GM19463 (cell line): ENCODE measurements at regions not wholly inside any gene's neighbourhood (a gene's known extent, or its start where the extent isn't known, plus 50 kb on each side); places are given as distances from the start of the nearest gene placed in this dataset.
"Not testable (repeated sequence)": the region's sequence is repeated elsewhere in the genome, so short reads cannot be mapped to it uniquely, and the experiment has no call there.

Experiments used
- ATAC-seq: cut with Tn5 transposase; IDR thresholded peaks from one replicate; pipeline ENCODE4 v1.9.1; 2021; ENCODE audit warnings: mild to moderate bottlenecking, moderate library complexity; ENCODE audit not compliant: unreplicated experiment

DNA sequence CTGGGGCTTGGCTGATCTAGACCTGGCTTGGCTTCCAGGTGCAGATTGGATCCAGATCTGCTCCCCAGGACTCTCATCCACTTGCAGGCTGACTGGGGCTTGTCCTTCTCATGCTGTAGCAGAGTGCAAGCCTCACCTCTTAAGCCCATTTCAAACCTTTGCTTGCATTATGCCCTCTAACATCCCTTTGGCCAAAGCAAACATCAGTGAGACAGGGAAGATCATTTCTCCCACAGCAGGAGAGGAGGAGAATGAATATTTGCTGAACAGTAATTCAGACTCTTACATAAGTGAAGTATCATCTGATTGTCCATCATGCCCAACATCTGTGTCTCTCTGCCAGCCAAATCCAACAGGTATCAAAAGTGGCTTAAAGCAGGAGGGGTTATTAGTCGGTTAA is 194.9 kb downstream of the C9orf152 start:
- no peak for ATAC-seq

GRCh38 chr9:110015759-110016158 is 192.2 kb downstream of the C9orf152 start:
- ATAC-seq = no peak

GRCh38 chr9:110016340-110016739 is 191.6 kb downstream of the C9orf152 start:
- no peak for ATAC-seq

- not testable (repeated sequence) for ATAC-seq
Measured at GRCh38 chr9:110020216-110020615, 187.7 kb downstream of the C9orf152 start.

DNA sequence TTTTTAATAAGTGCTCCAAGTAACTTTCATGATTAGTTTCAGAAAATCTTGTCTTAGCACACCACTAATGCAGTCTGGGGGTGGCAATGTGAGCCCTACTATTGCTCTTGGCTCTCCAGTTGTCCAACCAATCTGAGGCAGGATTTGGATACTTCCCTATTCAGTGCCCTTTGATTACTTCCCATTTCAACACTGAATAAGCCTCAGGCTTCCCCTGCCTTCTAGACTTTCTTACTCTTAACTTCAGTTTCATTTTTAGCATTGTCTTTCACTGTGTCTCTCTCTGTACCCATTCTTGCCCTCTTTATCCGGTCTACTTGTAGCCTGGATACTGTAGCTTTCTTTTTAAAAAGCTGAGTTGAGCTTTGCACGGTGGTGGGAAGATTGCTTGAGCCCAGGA is 186.1 kb downstream of the C9orf152 start:
- ATAC-seq = peak; percentile 97

- ATAC-seq = not testable (repeated sequence)
Measured at GRCh38 chr9:110023221-110023620, 184.7 kb downstream of the C9orf152 start.

DNA sequence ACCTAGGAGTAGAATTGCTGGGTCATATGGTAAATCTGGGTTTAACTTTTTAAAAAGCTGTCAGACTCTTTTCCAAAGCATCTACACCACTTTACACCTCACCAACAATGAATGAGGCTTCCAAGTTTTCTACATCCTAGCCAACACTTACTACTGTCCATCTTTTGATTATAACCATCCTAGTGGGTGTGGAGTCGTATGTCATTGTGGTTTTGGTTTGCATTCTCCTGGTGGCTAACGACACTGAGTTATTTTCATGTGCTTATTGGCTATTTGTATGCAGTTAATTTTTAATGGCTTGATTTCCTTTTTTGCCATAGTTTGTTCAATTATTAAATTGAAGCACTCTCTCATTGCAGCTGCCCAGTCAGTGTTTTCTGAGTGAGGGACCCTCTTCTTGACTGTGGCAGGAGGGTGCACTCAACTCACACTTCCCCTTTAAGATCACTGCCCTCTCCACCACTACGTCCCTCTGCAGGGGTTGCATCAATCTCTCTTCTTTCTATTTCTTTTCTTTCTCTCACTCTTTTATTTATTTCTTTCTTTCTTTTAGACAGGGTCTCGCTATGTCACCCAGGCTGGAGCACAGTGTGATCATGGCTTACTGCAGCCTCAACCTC is 182.3 kb downstream of the C9orf152 start:
- ATAC-seq = no peak

DNA sequence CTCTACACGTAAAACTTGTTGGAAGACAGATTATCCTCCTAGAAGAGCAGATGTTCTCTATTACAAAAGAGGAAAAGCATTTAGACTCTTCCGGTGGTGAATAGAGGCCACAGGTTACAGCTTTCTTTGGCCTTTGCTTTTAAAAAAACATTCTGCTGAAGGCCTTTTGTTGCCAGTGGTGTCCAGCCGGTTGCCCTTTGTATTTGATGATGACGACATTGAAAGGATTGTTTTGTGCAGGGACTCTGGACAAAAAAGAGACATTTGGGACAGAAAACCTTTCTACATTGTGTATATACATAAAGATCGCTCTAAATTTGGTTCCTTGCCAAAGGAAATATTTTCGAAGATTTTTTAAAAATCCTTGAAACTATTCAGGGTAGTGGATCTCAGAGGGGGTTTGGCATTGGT is 180.3 kb downstream of the C9orf152 start:
- ATAC-seq = no peak

GRCh38 chr9:110028271-110028670 is 179.7 kb downstream of the C9orf152 start:
- no peak for ATAC-seq

GRCh38 chr9:110028676-110029075 is 179.3 kb downstream of the C9orf152 start:
- ATAC-seq = no peak

- ATAC-seq = no peak
Measured at GRCh38 chr9:110029429-110029955, 178.5 kb downstream of the C9orf152 start.

DNA sequence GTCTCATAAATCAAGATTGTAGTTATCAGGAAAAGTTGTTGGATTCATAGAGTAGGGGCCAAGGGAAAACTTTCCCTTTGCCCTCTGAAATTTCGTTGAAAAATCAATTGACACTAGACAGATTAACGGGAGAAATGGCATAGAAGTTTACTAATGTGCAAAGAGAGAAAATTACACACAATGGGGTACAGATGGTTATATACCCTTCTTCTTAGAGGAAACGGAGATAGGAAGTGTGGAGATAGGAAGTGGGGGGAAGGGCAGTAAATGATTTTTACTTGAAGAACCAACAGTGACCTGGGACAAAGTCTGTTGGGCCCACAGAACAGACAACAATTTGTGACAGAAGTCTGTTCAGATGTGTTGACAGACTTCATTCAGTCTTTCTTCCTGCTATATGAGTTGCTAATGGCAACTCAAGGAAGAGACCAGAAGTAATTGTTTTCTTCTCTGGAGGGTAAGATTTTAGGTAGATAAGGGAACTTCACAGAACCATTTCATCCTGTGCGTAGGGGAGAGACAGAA is 177.9 kb downstream of the C9orf152 start:
- no peak for ATAC-seq

DNA sequence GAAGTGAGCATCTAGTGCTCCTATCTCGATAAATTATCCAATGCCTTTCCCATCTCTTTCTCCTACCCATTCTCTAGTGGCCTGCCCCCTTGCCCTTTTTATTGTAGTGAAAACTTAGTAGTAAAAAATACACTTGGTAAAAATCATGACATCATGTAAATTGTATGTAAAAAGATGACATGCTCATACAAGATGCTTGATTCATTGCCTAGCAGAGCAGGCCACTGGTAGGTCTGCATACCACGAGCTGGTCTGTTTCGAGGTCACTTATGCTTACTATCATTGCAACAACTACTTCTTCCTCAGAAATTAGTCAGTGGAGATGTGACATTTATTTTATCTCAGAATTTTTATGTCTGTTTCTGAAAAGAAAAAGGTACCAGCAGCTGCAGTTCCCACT is 177.3 kb downstream of the C9orf152 start:
- ATAC-seq = no peak

DNA sequence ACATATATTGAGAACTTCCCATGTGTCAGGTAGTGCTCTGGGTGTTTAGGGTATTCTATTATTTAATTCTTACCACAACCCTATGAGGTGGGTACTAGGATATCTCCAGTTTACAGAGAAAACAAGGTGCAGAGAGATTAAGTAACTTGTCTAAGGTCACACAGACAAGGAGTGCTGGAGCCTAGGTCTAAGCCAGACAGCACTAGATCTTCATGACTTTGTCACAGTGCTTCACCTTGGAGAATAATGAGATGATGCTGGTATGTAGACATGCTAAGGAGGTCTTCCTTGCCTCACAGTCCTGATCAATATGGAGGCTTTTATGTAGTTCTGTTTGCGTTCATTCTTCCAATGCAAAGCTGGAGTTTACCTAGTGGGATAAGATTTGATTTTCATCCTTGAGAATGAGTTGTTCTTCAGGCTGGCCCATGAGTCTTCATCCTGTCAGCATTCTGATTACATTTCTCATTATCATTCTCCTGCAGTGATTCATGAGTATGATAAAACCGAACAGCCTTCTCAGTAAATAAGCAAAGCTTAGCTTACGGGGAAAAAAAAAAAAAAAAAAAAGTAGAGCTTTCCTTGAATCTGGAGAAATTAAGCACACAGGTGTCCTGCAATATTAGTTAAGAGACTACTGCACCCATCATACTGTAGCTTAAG is 176.3 kb downstream of the C9orf152 start:
- ATAC-seq = no peak

- ATAC-seq = not testable (repeated sequence)
Measured at GRCh38 chr9:110032532-110032931, 175.4 kb downstream of the C9orf152 start.

DNA sequence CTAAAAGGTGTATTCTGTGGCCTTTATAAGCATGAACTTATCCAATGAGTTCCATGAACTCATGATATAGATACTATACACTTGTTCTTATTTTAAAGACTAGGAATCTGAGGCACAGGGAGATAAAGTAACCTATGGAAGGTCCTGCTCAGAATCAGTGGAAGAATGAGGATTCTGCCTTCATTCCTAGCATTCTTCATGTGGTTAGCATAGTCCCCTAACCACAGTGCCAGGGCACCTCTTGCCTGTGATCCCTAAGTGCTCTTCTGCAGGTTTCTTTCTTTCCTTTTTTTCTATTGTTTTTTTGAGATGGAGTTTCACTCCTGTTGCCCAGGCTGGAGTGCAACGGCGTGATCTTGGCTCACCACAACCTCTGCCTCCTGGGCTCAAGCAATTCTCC is 174.1 kb downstream of the C9orf152 start:
- ATAC-seq = no peak

DNA sequence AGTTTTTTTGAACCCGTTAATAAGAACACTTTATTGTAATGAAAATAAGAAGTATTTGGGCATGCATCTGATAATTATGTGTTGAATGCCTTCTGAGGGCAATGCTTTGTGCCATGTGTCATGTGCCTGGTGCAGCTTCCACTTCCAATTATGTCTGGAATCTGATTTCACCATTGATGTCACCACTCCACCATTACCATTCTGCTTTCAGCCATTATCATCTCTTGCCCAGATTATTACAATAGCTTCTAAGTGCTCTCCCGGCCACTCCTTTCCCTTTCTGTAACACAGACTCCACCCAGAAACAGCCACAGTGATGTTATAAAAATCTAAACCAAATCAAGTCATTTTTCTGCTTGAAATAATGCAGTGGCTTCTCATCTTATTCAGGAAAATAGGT is 171.7 kb downstream of the C9orf152 start:
- ATAC-seq = no peak

- ATAC-seq = no peak
Measured at GRCh38 chr9:110040788-110041187, 167.2 kb downstream of the C9orf152 start.

DNA sequence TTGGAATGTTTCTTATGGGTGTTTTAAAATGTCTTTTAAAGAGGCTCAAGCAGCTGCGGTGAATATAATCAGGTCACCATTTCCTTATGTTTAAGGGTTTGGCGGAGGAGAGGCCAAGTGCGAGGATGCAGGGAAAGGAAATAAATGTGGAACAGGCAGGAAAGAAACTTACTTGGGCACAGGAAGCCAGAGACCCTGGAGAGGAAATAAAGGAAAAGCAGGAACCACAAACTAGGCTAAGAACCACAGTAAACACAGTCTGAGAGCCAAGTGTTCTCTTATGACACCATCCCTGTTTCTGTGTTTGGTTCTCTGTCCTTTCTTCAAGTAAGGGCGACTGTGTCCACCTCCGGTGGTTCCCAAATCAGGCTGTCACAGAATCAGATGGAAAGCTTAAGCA is 166.5 kb downstream of the C9orf152 start:
- ATAC-seq = no peak

GRCh38 chr9:110047232-110047954 is 160.6 kb downstream of the C9orf152 start:
- no peak for ATAC-seq

DNA sequence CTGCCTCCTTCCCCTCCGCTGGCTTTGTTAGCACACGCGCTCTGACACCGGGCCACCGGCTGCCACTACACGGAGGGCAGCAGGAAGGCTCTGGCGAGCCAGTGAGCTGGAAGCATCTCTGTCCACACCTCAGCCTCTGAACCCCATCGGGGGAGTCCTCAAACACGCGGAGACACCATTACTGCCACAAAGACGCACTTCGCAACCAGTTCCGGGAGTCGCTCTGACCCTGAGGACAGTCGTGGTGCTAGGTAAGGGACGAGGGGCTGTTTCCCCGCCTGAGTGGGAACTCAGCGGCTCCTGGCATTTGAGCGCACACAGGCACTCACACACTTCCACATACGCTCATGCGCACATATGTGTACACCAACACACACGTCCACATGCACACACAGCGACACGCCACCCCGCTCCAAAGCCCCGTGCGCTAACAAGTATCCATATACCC is 160.0 kb downstream of the C9orf152 start:
- ATAC-seq = peak; percentile 20
